Lower leg skin (tissue), 4 donors: ENCODE measurements at regions not wholly inside any gene's neighbourhood (a gene's known extent, or its start where the extent isn't known, plus 50 kb on each side); places are given as distances from the start of the nearest gene placed in this dataset.

Experiments used
- DNase-seq, 2 donors: peaks; one replicate each; pipeline ENCODE4 v3.0.0-alpha.2; 2019; ENCODE audit warnings: low spot score in 2 of 2
- H3K4me3 ChIP-seq: fragments of 200-600 bp; sonication (generic); 2 replicates; pipeline ENCODE4 v1.5.1; 2017; ENCODE audit warnings: mild to moderate bottlenecking, low read depth; ENCODE audit not compliant: poor library complexity, severe bottlenecking
- POLR2A ChIP-seq, 2 donors: fragments of 450-650 bp; IDR thresholded peaks; one replicate each; pipeline ENCODE4 v1.6.1; 2016 to 2017; ENCODE audit warnings: antibody characterized with exemption in 2 of 2, mild to moderate bottlenecking in 1 of 2, moderate library complexity in 1 of 2
- whole genome bisulfite sequencing, 2 donors: methylation state at CpG; one replicate each; pipeline ENCODE4 v1.1.5; 2018; 5-methylcytosine and 5-hydroxymethylcytosine counted together
- intact Hi-C: fragments of 100-400 bp; cut with DNase I; formaldehyde crosslinking; loops from one replicate; pipeline ENCODE4 v1.15.0; 2023; ENCODE audit warnings: low total_unique reads
- TF ChIP-seq, protein P1 (sequence below), 3 donors: fragments of 450-650 bp; IDR thresholded peaks; one replicate each; pipeline ENCODE4 v1.5.1; 2016; ENCODE audit warnings: antibody characterized with exemption in 3 of 3, mild to moderate bottlenecking in 3 of 3, moderate library complexity in 2 of 3

DNA sequence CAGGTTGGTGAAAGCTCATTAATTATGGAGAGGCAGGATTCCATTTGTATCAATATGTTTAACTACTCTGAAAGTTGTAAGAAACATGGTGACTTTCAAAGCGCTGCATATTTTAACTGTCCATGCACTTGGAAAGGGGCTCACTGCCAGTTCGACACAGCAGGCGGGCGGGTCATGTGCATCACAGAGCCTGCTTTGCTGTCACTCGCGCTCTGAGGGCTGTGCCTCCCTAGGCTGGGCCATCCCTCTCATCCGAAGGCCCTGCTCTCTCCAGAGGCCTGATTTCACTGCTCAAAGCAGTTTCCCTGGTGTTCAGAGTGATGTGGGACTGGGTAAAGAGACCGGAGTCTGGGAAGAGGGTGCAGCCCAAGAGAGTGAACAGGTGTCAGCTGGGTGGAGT is 422.0 kb upstream of the MON1B start:
- intact Hi-C loops, result no loop called here
- DNase-seq, result no peak
- no peak overlapping the region for H3K4me3 ChIP-seq
- WGBS, 2 donors, result 87 to 90% methylated on average over 8 of the region's 8 CpGs
- no peak for TF ChIP-seq POLR2A (IDR thresholded peaks at IDR 0.05)
- TF ChIP-seq, protein P1, sequence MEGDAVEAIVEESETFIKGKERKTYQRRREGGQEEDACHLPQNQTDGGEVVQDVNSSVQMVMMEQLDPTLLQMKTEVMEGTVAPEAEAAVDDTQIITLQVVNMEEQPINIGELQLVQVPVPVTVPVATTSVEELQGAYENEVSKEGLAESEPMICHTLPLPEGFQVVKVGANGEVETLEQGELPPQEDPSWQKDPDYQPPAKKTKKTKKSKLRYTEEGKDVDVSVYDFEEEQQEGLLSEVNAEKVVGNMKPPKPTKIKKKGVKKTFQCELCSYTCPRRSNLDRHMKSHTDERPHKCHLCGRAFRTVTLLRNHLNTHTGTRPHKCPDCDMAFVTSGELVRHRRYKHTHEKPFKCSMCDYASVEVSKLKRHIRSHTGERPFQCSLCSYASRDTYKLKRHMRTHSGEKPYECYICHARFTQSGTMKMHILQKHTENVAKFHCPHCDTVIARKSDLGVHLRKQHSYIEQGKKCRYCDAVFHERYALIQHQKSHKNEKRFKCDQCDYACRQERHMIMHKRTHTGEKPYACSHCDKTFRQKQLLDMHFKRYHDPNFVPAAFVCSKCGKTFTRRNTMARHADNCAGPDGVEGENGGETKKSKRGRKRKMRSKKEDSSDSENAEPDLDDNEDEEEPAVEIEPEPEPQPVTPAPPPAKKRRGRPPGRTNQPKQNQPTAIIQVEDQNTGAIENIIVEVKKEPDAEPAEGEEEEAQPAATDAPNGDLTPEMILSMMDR (IDR thresholded peaks at IDR 0.05), result no peak

DNA sequence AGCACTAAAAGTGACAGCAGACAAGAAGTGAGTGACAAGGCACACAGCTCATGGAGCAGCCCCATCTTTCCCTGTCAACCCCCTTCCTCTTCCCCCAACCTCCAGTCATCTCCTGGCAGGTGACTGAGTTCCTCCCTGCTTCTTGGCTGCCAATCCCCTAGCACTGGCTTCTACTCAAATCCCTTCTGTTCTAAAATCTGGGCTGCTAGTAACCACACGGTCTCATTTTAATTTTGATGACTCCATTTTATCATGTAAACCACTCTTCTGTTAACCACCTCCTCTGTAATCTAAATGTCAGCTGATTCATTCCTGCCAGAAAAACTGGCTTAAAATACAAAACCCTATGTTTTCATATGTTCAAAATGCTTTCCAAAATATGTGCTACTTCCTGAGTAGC is 419.8 kb upstream of the MON1B start:
- no peak overlapping the region for H3K4me3 ChIP-seq
- intact Hi-C loops, result no loop called here
- TF ChIP-seq, protein P1 (IDR thresholded peaks at IDR 0.05), result no peak
- no peak for TF ChIP-seq POLR2A (IDR thresholded peaks at IDR 0.05)
- DNase-seq, result no peak
- WGBS, 2 donors, result 30 to 50% methylated on average over 1 of the region's 1 CpG

DNA sequence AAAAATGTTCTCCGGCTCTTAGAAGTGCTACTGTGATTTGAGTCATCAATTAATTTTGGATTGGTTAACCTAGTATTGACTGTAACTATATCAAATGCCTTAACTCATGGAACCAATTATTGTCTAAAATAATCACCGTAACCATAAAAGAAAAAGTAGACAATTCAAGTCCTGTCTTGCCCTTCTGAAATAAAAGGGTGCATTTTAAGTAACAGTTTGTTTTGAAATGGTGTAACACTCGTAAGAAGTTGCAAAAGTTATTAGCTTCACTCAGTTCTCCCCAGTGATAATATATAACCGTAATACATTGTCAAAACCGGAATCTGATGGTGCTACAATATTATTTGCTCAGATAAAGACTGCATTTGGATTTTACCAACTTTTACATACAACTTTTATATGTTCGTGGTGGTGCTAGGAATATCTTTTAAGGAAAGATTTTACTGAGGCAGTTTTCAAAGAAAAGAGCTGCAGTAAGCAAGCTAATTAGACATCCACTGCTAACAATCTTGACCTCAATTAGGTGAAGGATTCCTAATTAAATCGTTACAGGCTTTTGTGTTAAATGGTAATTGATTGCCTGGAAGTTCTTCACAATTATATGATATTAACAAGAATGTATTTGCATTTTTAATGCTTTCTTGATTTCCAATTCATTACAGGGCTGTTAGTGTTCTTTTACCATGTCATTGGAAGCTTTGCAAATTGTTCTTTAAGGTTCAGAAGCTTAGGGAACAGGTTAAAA is 413.1 kb upstream of the MON1B start:
- intact Hi-C loops, result no loop called here
- TF ChIP-seq, protein P1 (IDR thresholded peaks at IDR 0.05), result no peak
- TF ChIP-seq POLR2A (IDR thresholded peaks at IDR 0.05), result no peak
- no peak for DNase-seq
- 49 to 53% methylated on average over 7 of the region's 7 CpGs for WGBS, 2 donors
- no peak overlapping the region for H3K4me3 ChIP-seq

DNA sequence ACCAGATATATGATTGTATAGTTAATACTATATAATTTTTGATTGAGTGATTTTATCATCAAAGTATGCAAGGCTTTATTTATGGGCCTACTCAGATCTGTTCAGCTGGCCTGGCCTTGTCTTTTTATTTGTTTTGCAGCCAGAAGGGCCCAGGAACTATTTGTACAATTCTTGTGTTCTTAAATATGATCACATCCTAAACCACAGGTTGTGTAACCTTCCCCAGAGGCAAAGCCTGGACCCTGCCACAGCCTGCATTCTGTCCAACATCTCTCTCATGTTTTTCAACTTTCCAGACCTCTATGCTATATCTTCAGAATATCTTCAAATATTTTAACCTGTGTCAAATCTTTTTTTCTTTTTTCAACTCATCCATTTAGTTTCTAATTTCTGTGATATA is 410.4 kb upstream of the MON1B start:
- no peak overlapping the region for H3K4me3 ChIP-seq
- intact Hi-C loops, result no loop called here
- DNase-seq, result no peak
- no peak for TF ChIP-seq POLR2A (IDR thresholded peaks at IDR 0.05)
- TF ChIP-seq, protein P1 (IDR thresholded peaks at IDR 0.05), result no peak

DNA sequence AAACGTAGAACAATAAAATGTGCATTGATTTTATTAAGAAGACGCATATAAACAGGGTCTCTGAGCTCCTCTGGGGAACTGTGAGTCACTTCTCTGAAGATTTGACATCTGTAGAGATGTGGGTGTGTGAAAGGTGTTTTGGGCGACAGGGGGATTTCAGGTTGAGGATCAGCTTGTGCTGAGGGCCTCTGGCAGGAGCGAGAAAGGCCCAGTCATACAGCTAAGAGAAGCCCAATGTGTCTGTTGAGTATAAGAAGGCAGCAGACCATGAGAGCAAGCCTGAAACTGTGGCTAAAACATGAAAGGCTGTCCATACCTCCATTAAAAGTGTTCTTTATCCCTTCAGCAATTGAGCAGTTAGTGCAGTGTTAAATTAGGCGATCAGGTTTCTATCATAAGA is 406.5 kb upstream of the MON1B start:
- TF ChIP-seq POLR2A (IDR thresholded peaks at IDR 0.05), result no peak
- TF ChIP-seq, protein P1 (IDR thresholded peaks at IDR 0.05), result no peak
- intact Hi-C loops, result no loop called here
- WGBS, 2 donors, result 54 to 62% methylated on average over 5 of the region's 5 CpGs
- DNase-seq, result no peak
- H3K4me3 ChIP-seq, result no peak overlapping the region

DNA sequence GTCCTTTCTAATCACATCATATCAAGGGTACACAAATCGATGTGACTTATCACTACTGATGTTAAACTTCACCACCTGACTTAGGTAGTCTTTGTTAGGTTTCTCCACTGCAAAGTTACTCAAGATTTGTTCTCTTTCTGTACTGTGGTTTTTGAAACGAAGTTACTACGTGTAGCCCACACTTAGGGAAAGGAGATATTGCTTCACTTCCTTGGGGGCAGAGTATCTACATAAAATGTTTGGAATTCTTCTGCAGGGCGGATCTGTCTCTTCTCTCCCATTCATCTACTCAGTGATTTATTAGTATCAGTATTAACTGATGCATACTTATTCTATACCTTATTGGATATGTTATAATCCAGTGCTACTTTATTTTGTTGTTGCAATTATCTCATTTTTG is 403.6 kb upstream of the MON1B start:
- DNase-seq, result no peak
- intact Hi-C loops, result no loop called here
- H3K4me3 ChIP-seq, result no peak overlapping the region
- TF ChIP-seq, protein P1 (IDR thresholded peaks at IDR 0.05), result no peak
- WGBS, 2 donors, result 61 to 63% methylated on average over 4 of the region's 4 CpGs
